ENCODE measurements at regions not wholly inside any gene's neighbourhood (a gene's known extent, or its start where the extent isn't known, plus 50 kb on each side); places are given as distances from the start of the nearest gene placed in this dataset.

DNA sequence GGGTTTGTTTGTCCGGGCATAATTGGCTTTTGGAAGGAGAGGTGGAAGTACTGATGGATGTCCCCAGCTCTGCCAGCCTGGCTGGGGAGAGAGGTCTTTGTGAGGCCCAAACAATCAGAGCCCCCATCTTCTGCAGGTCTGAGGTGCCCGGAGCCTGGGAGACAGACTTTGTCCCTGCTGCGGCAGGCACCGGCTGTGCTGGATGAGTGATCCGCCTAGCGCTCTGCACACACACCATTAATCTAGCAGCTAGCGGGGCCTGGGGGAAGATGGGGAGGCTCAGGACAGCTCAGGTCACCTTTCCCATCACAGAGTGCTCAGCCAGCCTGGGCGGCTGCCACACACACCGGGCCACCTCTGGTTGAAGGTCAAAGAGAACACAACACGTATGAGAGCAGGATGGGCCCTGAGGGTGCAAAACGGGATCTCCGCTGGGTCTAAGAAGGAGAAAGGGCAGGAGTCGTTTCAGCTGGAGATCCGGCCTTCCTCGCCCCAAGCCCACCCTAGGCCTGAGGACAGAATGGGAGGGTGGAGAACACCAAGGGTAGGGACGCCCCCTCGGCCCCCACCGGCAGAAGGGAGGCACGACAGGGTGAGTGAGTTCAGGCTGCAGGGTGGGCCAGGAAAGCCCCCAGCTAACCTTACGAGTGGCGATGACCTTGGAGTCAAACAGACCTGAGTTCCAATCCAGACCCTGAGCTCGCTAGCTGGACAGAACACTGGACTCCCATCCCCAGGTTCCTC lies 341.8 kb downstream of the NPHP4 start:
- H3K4me3 ChIP-seq (ENCODE audit: low read length) = no peak overlapping the region
- no peak for DNase-seq (ENCODE audit: low read depth, low spot score)

DNA sequence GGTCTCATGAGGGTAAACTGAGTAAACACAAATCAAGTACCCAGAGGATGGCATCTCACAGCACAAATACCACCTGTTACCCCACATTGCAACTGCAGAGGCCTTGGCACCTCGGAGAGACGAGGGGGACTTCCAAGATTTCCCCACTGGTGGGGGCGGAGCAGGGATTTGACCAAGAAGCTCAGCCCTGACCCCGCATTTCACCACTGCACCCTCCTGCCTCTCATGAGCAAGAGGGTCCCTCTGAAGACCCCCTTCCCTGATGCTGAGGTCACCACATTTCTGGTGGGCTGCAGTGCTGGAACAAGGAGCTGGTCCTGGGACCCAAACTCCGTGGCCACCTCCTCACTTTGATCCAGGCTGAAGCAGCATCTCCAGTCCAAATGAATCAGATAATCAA lies 342.4 kb downstream of the NPHP4 start:
- H3K4me3 ChIP-seq (ENCODE audit: low read length) = no peak overlapping the region
- DNase-seq (ENCODE audit: low read depth, low spot score) = no peak

DNA sequence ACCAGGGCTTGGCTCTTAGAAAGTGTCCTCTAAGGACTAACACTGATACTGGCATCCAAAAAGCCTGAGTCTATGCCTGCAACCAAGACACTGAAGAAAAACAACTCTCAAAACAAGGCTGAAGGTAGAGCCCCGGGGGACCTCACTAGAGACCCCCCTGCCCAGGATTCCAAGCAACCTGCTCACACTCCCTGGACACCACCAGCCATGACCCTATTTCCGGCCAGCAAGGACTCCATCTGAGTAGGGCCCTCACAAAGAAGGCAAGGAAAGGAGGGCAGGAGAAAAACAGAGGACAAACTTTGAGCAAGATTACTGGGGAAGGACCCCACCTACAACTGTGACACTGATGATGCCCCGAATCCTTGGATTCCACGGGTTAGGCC lies 343.1 kb downstream of the NPHP4 start:
- no peak for DNase-seq (ENCODE audit: low read depth, low spot score)
- no peak overlapping the region for H3K4me3 ChIP-seq (ENCODE audit: low read length)

- no peak overlapping the region for H3K4me3 ChIP-seq (ENCODE audit: low read length)
- DNase-seq (ENCODE audit: low read depth, low spot score) = no peak
These were observed 343.6 kb downstream of the NPHP4 start for GRCh38 chr1:5648410-5649165.

GRCh38 chr1:5647234-5647633 lies 345.0 kb downstream of the NPHP4 start:
- no peak overlapping the region for H3K4me3 ChIP-seq (ENCODE audit: low read length)
- DNase-seq (ENCODE audit: low read depth, low spot score) = no peak

DNA sequence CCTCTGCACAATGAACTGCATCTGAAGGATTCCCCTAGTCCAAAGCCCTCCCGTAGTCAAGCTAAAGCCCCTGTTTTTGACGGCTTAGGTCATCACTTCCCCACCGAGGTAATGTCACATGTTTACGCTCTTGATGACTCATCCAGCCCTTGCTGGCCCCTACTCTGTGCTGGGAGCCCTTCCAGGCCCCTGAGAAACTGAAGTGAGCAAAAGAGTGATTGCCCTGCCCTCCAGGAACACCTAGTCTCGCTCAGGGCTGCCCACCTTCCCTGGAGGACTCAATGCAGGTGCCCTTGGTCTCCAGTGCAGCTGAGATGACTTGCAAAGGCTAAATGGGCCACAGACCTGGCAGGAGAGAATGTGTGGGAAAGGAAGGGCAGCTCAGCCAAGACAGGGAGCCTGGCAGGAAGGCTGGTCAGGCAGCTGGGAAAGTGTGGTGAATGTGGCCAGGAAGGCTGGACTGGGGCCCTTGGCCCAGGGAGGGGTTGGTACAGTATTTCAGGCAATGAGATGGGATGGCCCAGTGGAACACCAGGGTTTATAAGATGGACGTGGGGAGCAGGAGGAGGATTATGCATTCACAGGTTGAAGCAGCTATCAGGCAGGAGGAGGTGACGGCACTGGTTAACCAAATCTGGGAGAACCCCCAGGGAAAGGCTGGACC lies 345.6 kb downstream of the NPHP4 start:
- DNase-seq (ENCODE audit: low read depth, low spot score) = no peak
- no peak overlapping the region for H3K4me3 ChIP-seq (ENCODE audit: low read length)

GRCh38 chr1:5645929-5646328 lies 346.3 kb downstream of the NPHP4 start:
- DNase-seq (ENCODE audit: low read depth, low spot score) = no peak
- H3K4me3 ChIP-seq (ENCODE audit: low read length) = no peak overlapping the region

DNA sequence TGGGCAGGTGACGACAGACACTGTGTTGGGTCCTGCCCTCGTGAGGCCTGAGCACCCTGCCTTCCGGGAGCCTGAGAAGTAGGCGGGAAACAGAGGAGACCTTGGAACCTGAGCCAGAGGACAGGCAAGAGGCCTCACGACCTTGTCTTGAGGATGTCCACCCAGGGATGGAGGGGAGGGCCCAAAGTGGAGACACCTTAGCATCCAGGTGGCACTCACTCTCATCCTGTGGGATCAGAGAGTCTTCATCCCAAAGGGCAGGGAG lies 347.2 kb downstream of the NPHP4 start:
- no peak overlapping the region for H3K4me3 ChIP-seq (ENCODE audit: low read length)
- no peak for DNase-seq (ENCODE audit: low read depth, low spot score)

DNA sequence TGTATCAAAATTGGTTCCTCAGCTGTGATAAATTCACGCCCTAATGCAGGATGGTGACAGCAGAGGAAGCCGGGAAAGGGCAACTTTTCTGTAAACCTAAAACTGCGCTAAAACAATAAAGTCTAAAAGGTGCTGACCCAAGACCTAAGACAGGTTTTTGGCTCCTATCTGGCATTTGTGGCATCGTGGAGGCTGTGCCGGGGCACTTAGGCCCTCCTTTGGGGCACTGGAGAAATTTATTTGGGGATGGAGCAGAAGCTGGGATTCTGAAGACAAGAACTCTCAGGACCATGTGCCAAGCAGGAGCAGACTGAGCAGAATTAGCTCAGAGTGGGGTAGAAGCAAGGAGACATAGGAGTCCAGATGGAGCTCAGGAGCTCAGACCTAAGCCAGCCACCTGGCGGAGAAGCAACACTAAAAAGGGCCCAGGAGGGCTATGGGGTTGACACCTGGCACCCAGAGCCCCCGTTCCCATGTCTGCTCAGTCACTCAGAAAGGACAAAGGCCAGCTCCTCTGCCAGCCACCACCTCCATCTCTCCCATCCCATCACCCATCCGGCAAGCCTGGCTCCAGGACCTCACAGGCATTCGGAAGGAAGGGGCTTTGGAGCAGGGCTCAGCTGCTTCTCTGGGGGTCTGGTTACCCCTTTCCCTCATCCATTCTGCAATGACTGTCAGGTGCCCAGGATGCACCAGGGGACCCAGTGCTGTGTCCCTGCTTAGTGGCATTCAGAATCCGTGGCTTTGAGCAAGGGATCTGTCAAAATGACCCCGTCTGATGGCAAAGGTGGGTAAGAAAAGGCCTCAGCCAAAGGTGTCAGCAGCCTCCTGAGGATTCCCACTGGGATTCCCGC lies 347.7 kb downstream of the NPHP4 start:
- H3K4me3 ChIP-seq (ENCODE audit: low read length) = no peak overlapping the region
- DNase-seq (ENCODE audit: low read depth, low spot score) = no peak

- no peak overlapping the region for H3K4me3 ChIP-seq (ENCODE audit: low read length)
- no peak for DNase-seq (ENCODE audit: low read depth, low spot score)
These were observed 348.7 kb downstream of the NPHP4 start for GRCh38 chr1:5643360-5644107.

- peak; percentile 64 for DNase-seq (ENCODE audit: low read depth, low spot score)
- H3K4me3 ChIP-seq (ENCODE audit: low read length) = no peak overlapping the region
These were observed 351.4 kb downstream of the NPHP4 start for GRCh38 chr1:5640845-5641244.

GRCh38 chr1:5639106-5639722 lies 353.0 kb downstream of the NPHP4 start:
- no peak for DNase-seq (ENCODE audit: low read depth, low spot score)
- H3K4me3 ChIP-seq (ENCODE audit: low read length) = no peak overlapping the region

DNA sequence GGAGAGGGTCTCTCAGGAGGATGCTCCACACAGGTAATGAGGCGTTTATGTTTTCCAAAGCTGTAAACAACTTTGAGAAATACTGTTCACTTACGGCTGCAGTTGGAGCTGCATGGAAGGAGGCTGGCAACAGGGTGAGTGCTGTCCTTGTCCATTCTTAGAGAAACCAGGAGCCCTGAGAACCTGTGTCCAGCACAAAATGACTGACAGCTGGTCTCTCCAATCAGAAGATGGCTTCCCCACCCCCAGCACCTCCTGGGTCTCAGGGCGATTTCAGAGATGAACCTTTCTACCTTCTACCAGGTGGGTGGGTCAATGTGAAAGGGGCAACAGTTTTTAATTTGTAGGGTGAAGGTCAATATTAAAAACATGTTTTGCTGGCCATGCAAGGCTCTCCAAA lies 353.6 kb downstream of the NPHP4 start:
- H3K4me3 ChIP-seq (ENCODE audit: low read length) = no peak overlapping the region
- DNase-seq (ENCODE audit: low read depth, low spot score) = no peak

DNA sequence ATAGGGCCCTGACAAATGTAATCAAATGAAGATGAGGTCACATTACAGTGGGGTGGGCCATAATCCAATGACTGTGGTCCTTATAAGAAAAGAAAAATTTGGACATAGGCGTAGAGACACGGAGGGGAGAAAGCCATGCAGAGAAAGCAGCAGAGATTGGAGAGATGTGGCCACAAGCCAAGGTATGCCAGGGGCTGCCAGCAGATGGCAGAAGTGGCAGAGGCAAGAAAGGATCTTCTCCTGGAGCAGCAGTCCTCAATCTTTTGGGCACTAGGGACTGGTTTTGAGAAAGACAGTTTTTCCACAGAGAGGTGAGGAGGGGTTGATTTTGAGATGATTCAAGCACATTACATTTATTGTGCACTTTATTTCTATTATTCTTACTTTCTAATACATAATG lies 355.1 kb downstream of the NPHP4 start:
- DNase-seq (ENCODE audit: low read depth, low spot score) = peak; percentile 19
- no peak overlapping the region for H3K4me3 ChIP-seq (ENCODE audit: low read length)

DNA sequence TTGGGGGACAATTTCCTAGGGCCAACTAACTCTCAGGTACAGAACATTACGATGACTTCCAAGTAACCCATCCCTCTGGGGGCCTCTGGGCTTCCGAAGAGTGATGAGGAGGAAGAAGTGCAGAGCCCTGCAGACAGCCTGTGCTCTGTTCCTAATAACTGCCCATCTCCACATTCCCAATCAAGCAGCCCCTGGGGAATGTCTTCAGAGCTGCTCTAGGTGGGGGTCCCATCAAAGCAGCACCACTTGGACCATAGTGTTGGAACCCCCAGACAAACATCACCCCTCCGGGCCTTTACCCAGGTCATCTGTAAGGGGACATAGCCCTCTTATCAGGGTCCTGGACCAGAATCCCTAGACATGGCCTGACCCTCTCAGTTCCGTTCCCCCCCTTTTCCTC lies 357.3 kb downstream of the NPHP4 start:
- DNase-seq (ENCODE audit: low read depth, low spot score) = no peak
- no peak overlapping the region for H3K4me3 ChIP-seq (ENCODE audit: low read length)

- no peak for DNase-seq (ENCODE audit: low read depth, low spot score)
- H3K4me3 ChIP-seq (ENCODE audit: low read length) = no peak overlapping the region
These were observed 359.4 kb downstream of the NPHP4 start for GRCh38 chr1:5632814-5633213.

DNA sequence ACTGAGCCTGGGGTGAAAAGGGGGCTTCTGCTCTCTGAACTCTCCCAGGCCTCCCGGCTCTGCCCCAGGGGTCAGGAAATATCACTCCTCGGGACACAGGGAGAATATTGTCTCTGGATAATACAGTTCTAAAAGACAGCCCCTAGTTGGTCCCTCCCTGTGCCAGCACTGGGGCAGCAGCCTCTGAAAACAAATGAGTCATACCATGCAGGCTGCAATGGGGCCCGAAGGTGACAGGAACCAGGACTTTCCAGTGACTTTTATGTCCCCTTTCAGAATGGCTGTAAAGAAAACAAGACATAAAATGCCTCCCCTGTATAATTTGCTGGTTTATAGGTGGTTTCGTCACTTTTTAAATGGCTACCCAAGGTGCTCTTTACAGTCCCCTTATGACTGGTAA lies 360.0 kb downstream of the NPHP4 start:
- no peak overlapping the region for H3K4me3 ChIP-seq (ENCODE audit: low read length)
- DNase-seq (ENCODE audit: low read depth, low spot score) = no peak

GRCh38 chr1:5628416-5628815 lies 363.8 kb downstream of the NPHP4 start:
- no peak overlapping the region for H3K4me3 ChIP-seq (ENCODE audit: low read length)
- DNase-seq (ENCODE audit: low read depth, low spot score) = no peak

GRCh38 chr1:5623399-5623798 lies 368.8 kb downstream of the NPHP4 start:
- no peak overlapping the region for H3K4me3 ChIP-seq (ENCODE audit: low read length)
- DNase-seq (ENCODE audit: low read depth, low spot score) = no peak
